ENCODE measurements at regions not wholly inside any gene's neighbourhood (a gene's known extent, or its start where the extent isn't known, plus 50 kb on each side); places are given as distances from the start of the nearest gene placed in this dataset.

GRCh38 chr1:30265127-30266070, 458.0 kb downstream of the MATN1 start:
- no peak for DNase-seq
- TF ChIP-seq POLR2A (IDR thresholded peaks at IDR 0.05; ENCODE audit: low read length) (no peak), GATA1 (IDR thresholded peaks at IDR 0.05; ENCODE audit: low read depth, low read length) (no peak)

DNA sequence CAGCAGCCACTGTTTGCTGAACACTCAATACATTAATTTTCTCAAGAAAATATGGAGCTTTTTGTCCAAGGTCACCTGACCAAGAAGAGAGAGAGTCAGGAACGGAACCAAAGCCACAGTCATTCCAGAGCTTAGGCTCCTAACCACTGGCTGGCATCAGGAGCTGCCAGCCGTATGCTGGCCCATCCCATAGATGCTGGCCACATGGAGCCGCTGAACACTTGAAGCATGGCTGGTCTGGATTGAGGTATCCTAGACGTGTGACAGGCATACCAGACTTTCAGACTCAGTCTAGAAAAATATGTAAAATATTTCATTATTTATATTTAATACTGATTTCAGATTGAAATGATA, 458.7 kb downstream of the MATN1 start:
- TF ChIP-seq GATA1 (IDR thresholded peaks at IDR 0.05; ENCODE audit: low read depth, low read length) (no peak), POLR2A (IDR thresholded peaks at IDR 0.05; ENCODE audit: low read length) (no peak)
- DNase-seq, result no peak

DNA sequence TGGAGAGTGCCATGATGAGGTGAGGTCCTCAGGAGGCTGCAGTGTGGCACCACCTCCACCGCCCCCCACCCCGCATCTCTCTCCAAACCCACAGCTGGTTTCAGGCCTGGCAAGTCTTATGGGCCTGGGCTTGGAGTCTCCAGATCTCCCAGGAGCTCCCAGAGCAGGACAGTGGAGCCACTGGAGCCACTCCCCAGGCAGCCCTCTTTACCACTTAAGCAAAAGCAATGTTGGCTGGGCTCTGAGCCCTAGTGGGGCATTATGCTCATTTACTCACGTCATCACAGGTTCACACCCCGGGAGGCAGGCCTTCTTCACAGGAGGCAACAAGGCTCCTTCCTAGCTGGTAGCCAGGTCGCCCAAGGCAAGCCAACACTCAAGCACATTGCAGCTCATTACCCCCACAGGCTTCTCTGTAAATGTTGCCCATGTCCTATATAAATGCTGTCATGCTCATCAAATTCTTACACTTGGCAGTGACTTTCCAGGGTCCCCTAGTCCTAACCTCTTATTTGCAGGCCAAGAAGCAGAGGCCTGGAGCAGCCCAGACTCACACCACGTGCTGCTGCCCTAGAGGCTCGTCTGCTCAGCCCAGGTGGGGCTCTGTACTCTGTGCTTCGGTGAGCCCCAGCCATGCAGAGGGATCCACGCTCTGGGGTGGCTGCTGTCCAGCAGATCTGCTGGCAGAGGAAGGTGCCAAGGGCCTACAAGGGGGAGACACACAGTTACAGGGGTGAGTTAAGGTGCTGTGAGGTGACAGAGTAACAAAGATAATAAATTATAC, 459.3 kb downstream of the MATN1 start:
- no peak for TF ChIP-seq POLR2A (IDR thresholded peaks at IDR 0.05; ENCODE audit: low read length)
- no peak for DNase-seq

GRCh38 chr1:30263405-30263804, 460.0 kb downstream of the MATN1 start:
- TF ChIP-seq POLR2A (IDR thresholded peaks at IDR 0.05; ENCODE audit: low read length), result no peak
- TF ChIP-seq GATA1 (IDR thresholded peaks at IDR 0.05; ENCODE audit: low read depth, low read length), result no peak
- DNase-seq, result no peak

DNA sequence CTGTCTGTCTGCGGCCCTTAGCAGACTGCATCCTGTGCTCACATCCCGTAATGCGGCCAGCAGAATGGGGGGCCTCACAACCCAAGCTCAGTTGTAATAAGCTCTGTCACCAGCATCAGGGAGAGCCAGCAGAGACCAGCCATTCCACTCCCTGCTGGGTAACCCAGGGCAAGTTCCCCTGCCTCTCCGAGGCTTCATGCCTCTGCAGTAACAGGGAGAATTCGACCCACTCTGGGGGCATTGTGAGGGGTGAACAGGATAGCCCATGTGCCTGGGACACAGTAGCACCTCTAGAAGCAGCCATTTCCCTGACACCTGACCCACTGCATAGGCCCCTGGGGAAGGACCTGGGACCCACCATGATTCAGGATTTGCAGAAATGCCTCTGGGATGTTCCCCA, 461.2 kb downstream of the MATN1 start:
- no peak for DNase-seq
- TF ChIP-seq GATA1 (IDR thresholded peaks at IDR 0.05; ENCODE audit: low read depth, low read length) (no peak), POLR2A (IDR thresholded peaks at IDR 0.05; ENCODE audit: low read length) (no peak)

DNA sequence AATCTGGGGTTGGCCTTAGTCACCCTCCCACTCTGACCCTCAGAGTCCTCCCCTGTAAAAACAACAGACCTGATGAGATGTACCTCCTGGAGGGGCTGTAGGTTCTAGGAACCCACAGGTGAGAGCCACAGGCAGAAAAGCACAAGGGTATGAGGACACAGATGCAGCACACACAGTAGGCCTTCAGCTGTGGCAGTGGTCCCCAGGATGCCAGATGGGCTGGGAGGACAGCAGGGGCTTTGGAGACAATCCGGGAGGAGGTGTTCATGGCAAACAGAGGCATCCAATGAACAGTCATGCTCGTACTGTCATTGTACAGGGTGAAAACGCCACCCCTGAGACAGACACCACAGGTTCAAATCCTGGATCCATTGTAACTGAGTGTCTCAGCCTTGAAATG, 463.1 kb downstream of the MATN1 start:
- no peak for TF ChIP-seq POLR2A (IDR thresholded peaks at IDR 0.05; ENCODE audit: low read length)
- no peak for TF ChIP-seq GATA1 (IDR thresholded peaks at IDR 0.05; ENCODE audit: low read depth, low read length)
- no peak for DNase-seq

GRCh38 chr1:30259631-30260030, 463.8 kb downstream of the MATN1 start:
- no peak for DNase-seq
- TF ChIP-seq GATA1 (IDR thresholded peaks at IDR 0.05; ENCODE audit: low read depth, low read length), result no peak
- no peak for TF ChIP-seq POLR2A (IDR thresholded peaks at IDR 0.05; ENCODE audit: low read length)

DNA sequence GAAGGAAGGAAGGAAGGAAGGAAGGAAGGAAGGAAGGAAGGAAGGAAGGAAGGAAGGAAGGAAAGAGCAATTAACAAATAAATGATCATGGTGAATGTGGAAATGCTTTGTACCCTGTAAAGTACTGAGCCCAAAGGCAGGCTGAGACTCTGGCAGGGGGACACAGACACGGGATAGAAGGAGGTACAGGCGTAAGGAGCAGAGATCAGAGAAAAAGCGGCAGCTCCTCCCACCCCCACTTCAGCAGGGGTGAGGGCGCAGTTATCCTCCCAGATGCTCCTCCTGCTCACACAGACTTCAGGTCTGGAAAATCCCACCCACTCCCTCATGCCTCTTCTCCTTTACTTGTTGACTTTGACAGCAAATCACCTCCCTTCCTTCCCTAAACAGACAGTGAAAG, 464.5 kb downstream of the MATN1 start:
- TF ChIP-seq GATA1 (IDR thresholded peaks at IDR 0.05; ENCODE audit: low read depth, low read length), result no peak
- TF ChIP-seq POLR2A (IDR thresholded peaks at IDR 0.05; ENCODE audit: low read length), result no peak
- no peak for DNase-seq

- TF ChIP-seq POLR2A (IDR thresholded peaks at IDR 0.05; ENCODE audit: low read length) (no peak), GATA1 (IDR thresholded peaks at IDR 0.05; ENCODE audit: low read depth, low read length) (no peak)
- DNase-seq, result no peak
Observed at GRCh38 chr1:30258471-30258870, 464.9 kb downstream of the MATN1 start.

- DNase-seq, result no peak
- no peak for TF ChIP-seq GATA1 (IDR thresholded peaks at IDR 0.05; ENCODE audit: low read depth, low read length)
- no peak for TF ChIP-seq POLR2A (IDR thresholded peaks at IDR 0.05; ENCODE audit: low read length)
Observed at GRCh38 chr1:30257742-30258380, 465.5 kb downstream of the MATN1 start.

- DNase-seq, result no peak
- TF ChIP-seq POLR2A (IDR thresholded peaks at IDR 0.05; ENCODE audit: low read length) (no peak), GATA1 (IDR thresholded peaks at IDR 0.05; ENCODE audit: low read depth, low read length) (no peak)
Observed at GRCh38 chr1:30257322-30257721, 466.1 kb downstream of the MATN1 start.

GRCh38 chr1:30256911-30257310, 466.5 kb downstream of the MATN1 start:
- no peak for DNase-seq
- TF ChIP-seq GATA1 (IDR thresholded peaks at IDR 0.05; ENCODE audit: low read depth, low read length), result no peak
- TF ChIP-seq POLR2A (IDR thresholded peaks at IDR 0.05; ENCODE audit: low read length), result no peak

GRCh38 chr1:30255111-30255724, 468.2 kb downstream of the MATN1 start:
- TF ChIP-seq POLR2A (IDR thresholded peaks at IDR 0.05; ENCODE audit: low read length) (no peak), GATA1 (IDR thresholded peaks at IDR 0.05; ENCODE audit: low read depth, low read length) (no peak)
- DNase-seq, result no peak

Measured in erythroblast (primary cell).